ENCODE measurements at regions not wholly inside any gene's neighbourhood (a gene's known extent, or its start where the extent isn't known, plus 50 kb on each side); places are given as distances from the start of the nearest gene placed in this dataset.

DNA sequence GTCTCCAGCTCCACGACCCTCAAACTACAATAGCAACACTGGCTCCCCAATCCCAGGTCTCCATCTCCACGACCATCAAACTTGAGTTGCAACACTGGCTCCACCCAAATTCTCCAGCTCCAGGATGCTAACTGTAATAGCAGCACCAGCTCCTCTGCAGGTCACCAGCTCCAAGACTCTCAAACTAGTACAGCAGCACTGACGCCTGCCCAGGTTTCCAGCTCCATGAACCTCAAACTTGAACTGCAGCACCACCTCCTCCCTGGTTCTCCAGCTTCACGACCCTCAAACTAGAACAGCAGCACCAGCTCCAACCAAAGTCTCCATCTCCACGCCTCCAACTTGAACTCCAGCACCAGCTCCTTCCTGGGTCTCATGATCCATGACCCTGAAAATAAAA, 353.8 kb downstream of the PREX1 start:
- peaks cover 87% of the 10 kb centered on the region for H3K27me3 ChIP-seq (replicated peaks; ENCODE audit: insufficient read depth, low read depth, low read length, poor library complexity)
- H3K27ac ChIP-seq (ENCODE audit: low read depth, low read length, poor library complexity, severe bottlenecking): no peak overlapping the region
- TF ChIP-seq, protein P1, sequence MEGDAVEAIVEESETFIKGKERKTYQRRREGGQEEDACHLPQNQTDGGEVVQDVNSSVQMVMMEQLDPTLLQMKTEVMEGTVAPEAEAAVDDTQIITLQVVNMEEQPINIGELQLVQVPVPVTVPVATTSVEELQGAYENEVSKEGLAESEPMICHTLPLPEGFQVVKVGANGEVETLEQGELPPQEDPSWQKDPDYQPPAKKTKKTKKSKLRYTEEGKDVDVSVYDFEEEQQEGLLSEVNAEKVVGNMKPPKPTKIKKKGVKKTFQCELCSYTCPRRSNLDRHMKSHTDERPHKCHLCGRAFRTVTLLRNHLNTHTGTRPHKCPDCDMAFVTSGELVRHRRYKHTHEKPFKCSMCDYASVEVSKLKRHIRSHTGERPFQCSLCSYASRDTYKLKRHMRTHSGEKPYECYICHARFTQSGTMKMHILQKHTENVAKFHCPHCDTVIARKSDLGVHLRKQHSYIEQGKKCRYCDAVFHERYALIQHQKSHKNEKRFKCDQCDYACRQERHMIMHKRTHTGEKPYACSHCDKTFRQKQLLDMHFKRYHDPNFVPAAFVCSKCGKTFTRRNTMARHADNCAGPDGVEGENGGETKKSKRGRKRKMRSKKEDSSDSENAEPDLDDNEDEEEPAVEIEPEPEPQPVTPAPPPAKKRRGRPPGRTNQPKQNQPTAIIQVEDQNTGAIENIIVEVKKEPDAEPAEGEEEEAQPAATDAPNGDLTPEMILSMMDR (conservative IDR thresholded peaks at IDR 0.05; ENCODE audit: low read depth, low read length): no peak
- TF ChIP-seq EZH2 (IDR thresholded peaks at IDR 0.05; ENCODE audit: borderline replicate concordance, low read depth, low read length, poor library complexity, severe bottlenecking): no peak
- CTCF ChIA-PET: no interaction called here
- POLR2A ChIA-PET (ENCODE audit: low non-redundant PET): no interaction called here
- peaks cover 16% of the 10 kb centered on the region for H3K4me1 ChIP-seq (ENCODE audit: insufficient read depth, low read length, poor library complexity, severe bottlenecking)
- H3K9me3 ChIP-seq (ENCODE audit: low read depth, low read length, poor library complexity, severe bottlenecking): no peaks in the 10 kb centered on the region
- DNase-seq (ENCODE audit: low spot score): no peak
- no peak overlapping the region for H3K4me3 ChIP-seq (ENCODE audit: low read depth, low read length, poor library complexity, severe bottlenecking)
- no peaks in the 10 kb centered on the region for H3K36me3 ChIP-seq (ENCODE audit: insufficient read depth, low read length, poor library complexity, severe bottlenecking)
- intact Hi-C loops (cut with micrococcal nuclease; ENCODE audit: unreplicated experiment): no loop called here
- no TSS peak for BruUV-seq (replicated peaks)

DNA sequence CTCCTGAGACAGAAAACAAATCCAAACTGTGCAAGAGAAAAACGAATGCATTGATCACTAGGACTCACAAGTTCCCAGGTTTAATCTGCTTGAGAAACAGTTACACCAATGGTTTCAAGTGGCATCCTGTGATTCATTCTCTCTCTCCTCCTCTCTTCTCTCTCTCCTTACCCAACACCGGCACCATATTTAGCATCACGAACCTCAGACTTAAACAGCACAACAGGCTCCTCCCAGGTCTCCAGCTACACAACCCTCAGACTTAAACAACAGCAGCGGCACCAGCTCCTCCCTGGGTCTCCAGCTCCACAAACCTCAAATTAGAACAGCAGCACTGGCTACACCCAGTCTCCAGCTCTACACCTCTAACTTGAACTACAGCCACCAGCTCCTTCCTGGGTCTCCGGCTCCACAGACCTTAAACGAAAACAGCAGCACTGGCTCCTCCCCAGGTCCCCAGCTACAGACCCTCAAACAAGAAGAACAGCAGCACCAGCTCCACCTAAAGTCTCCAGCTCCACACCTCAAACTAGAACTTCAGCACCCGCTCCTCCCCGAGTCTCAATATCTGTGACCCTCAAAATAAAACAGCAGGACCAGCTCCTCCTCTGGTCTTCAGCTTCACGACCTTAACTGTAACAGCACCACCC, 355.9 kb downstream of the PREX1 start:
- H3K4me3 ChIP-seq (ENCODE audit: low read depth, low read length, poor library complexity, severe bottlenecking): no peak overlapping the region
- no peaks in the 10 kb centered on the region for H3K36me3 ChIP-seq (ENCODE audit: insufficient read depth, low read length, poor library complexity, severe bottlenecking)
- no peaks in the 10 kb centered on the region for H3K9me3 ChIP-seq (ENCODE audit: low read depth, low read length, poor library complexity, severe bottlenecking)
- intact Hi-C loops (cut with micrococcal nuclease; ENCODE audit: unreplicated experiment): no loop called here
- ChIA-PET CTCF (no interaction called here), POLR2A (ENCODE audit: low non-redundant PET) (no interaction called here)
- TF ChIP-seq, protein P1 (conservative IDR thresholded peaks at IDR 0.05; ENCODE audit: low read depth, low read length): no peak
- TF ChIP-seq EZH2 (IDR thresholded peaks at IDR 0.05; ENCODE audit: borderline replicate concordance, low read depth, low read length, poor library complexity, severe bottlenecking): no peak
- H3K4me1 ChIP-seq (ENCODE audit: insufficient read depth, low read length, poor library complexity, severe bottlenecking): no peaks in the 10 kb centered on the region
- BruUV-seq (replicated peaks): no TSS peak
- DNase-seq (ENCODE audit: low spot score): no peak
- H3K27me3 ChIP-seq (replicated peaks; ENCODE audit: insufficient read depth, low read depth, low read length, poor library complexity): peaks cover 81% of the 10 kb centered on the region
- no peak overlapping the region for H3K27ac ChIP-seq (ENCODE audit: low read depth, low read length, poor library complexity, severe bottlenecking)

DNA sequence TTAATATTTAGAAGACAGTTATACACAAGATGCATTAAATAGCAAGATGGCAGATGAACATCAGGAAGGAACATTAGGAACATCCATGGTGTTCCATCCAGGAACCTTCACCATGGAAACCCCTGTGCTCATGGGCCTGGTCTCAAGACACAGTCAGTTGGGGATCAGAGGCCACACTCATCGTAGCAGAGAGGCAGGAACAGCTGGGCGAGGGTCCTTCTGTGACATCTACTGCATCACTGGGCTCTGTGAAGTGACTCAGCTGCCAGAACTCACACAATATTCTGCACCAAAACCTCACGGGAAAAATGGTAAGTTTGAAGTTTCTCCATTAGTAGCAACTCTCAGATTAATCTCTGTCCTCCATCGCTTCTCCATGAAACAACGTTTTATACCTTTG, 356.6 kb downstream of the PREX1 start:
- DNase-seq (ENCODE audit: low spot score): no peak
- BruUV-seq (replicated peaks): no TSS peak
- no peak overlapping the region for H3K27ac ChIP-seq (ENCODE audit: low read depth, low read length, poor library complexity, severe bottlenecking)
- ChIA-PET POLR2A (ENCODE audit: low non-redundant PET) (no interaction called here), CTCF (no interaction called here)
- peaks cover 74% of the 10 kb centered on the region for H3K27me3 ChIP-seq (replicated peaks; ENCODE audit: insufficient read depth, low read depth, low read length, poor library complexity)
- no peaks in the 10 kb centered on the region for H3K4me1 ChIP-seq (ENCODE audit: insufficient read depth, low read length, poor library complexity, severe bottlenecking)
- intact Hi-C loops (cut with micrococcal nuclease; ENCODE audit: unreplicated experiment): no loop called here
- TF ChIP-seq, protein P1 (conservative IDR thresholded peaks at IDR 0.05; ENCODE audit: low read depth, low read length): no peak
- TF ChIP-seq EZH2 (IDR thresholded peaks at IDR 0.05; ENCODE audit: borderline replicate concordance, low read depth, low read length, poor library complexity, severe bottlenecking): no peak
- no peaks in the 10 kb centered on the region for H3K9me3 ChIP-seq (ENCODE audit: low read depth, low read length, poor library complexity, severe bottlenecking)
- H3K4me3 ChIP-seq (ENCODE audit: low read depth, low read length, poor library complexity, severe bottlenecking): no peak overlapping the region
- H3K36me3 ChIP-seq (ENCODE audit: insufficient read depth, low read length, poor library complexity, severe bottlenecking): no peaks in the 10 kb centered on the region

All from A673 (cell line).